SH-SY5Y (cell line): ENCODE measurements at regions not wholly inside any gene's neighbourhood (a gene's known extent, or its start where the extent isn't known, plus 50 kb on each side); places are given as distances from the start of the nearest gene placed in this dataset.

ENCODE experiments used
- GATA2 ChIP-seq: IDR thresholded peaks from 2 replicates; pipeline ENCODE4 v1.6.1; 2011; ENCODE audit warnings: mild to moderate bottlenecking, low read depth, low read length
- GATA3 ChIP-seq: IDR thresholded peaks from 2 replicates; pipeline ENCODE4 v1.6.1; 2011; ENCODE audit warnings: low read depth, mild to moderate bottlenecking, low read length, moderate library complexity

GRCh38 chr2:67917332-67918054, 145.3 kb downstream of the C1D start:
- TF ChIP-seq GATA2 (no peak), GATA3 (no peak)

GRCh38 chr2:67918471-67918870, 144.3 kb downstream of the C1D start:
- no peak for TF ChIP-seq GATA3
- TF ChIP-seq GATA2: no peak

- TF ChIP-seq GATA3 (no peak), GATA2 (no peak)
Measured at GRCh38 chr2:67919490-67919889, 143.3 kb downstream of the C1D start.

GRCh38 chr2:67922080-67922785, 140.6 kb downstream of the C1D start:
- TF ChIP-seq GATA2 (no peak), GATA3 (no peak)

- TF ChIP-seq GATA2 (no peak), GATA3 (no peak)
Measured at GRCh38 chr2:67923696-67924095, 139.1 kb downstream of the C1D start.

GRCh38 chr2:67927501-67927900, 135.3 kb downstream of the C1D start:
- TF ChIP-seq GATA3 (no peak), GATA2 (no peak)

GRCh38 chr2:67930156-67930555, 132.6 kb downstream of the C1D start:
- TF ChIP-seq GATA3: no peak
- no peak for TF ChIP-seq GATA2

GRCh38 chr2:67936969-67937368, 125.8 kb downstream of the C1D start:
- TF ChIP-seq GATA3 (no peak), GATA2 (no peak)

GRCh38 chr2:67938053-67938452, 124.8 kb downstream of the C1D start:
- TF ChIP-seq GATA2: no peak
- TF ChIP-seq GATA3: no peak

GRCh38 chr2:67945056-67945455, 117.7 kb downstream of the C1D start:
- TF ChIP-seq GATA2: no peak
- no peak for TF ChIP-seq GATA3

GRCh38 chr2:67945940-67946339, 116.9 kb downstream of the C1D start:
- TF ChIP-seq GATA3 (no peak), GATA2 (no peak)

- TF ChIP-seq GATA2 (no peak), GATA3 (no peak)
Measured at GRCh38 chr2:67948057-67948456, 114.7 kb downstream of the C1D start.

- TF ChIP-seq GATA3: no peak
- TF ChIP-seq GATA2: no peak
Measured at GRCh38 chr2:67948506-67948905, 114.3 kb downstream of the C1D start.

GRCh38 chr2:67950018-67950417, 112.8 kb downstream of the C1D start:
- TF ChIP-seq GATA3 (no peak), GATA2 (no peak)

GRCh38 chr2:67950919-67951318, 111.9 kb downstream of the C1D start:
- TF ChIP-seq GATA2: no peak
- no peak for TF ChIP-seq GATA3

- TF ChIP-seq GATA2 (no peak), GATA3 (no peak)
Measured at GRCh38 chr2:67952066-67952465, 110.7 kb downstream of the C1D start.
